RWPE2 (cell line): ENCODE measurements at regions not wholly inside any gene's neighbourhood (a gene's known extent, or its start where the extent isn't known, plus 50 kb on each side); places are given as distances from the start of the nearest gene placed in this dataset.
"Not testable (repeated sequence)": the region's sequence is repeated elsewhere in the genome, so short reads cannot be mapped to it uniquely, and the experiment has no call there.

Experiments
- ATAC-seq: fragments of 200-7000 bp; cut with Tn5 transposase; 3 replicates; pipeline ENCODE4 v1.9.1; 2021; ENCODE audit warnings: low read depth
- DNase-seq: peaks from one replicate; pipeline ENCODE4 v3.0.0-alpha.2; 2020; ENCODE audit warnings: low spot score
- H3K27ac ChIP-seq: fragments of 450-650 bp; 2 replicates; pipeline ENCODE4 v1.5.1; 2017; ENCODE audit warnings: mild to moderate bottlenecking; ENCODE audit not compliant: poor library complexity, severe bottlenecking
- H3K27me3 ChIP-seq: fragments of 250-450 bp; sonication (Bioruptor Pico); 2 replicates; pipeline ENCODE4 v1.5.1; 2021; ENCODE audit warnings: mild to moderate bottlenecking, moderate library complexity; ENCODE audit not compliant: insufficient read depth, poor library complexity, severe bottlenecking
- H3K36me3 ChIP-seq: fragments of 250-450 bp; sonication (Bioruptor Pico); 2 replicates; pipeline ENCODE4 v1.5.1; 2020; ENCODE audit warnings: low read depth, mild to moderate bottlenecking, moderate library complexity
- H3K4me1 ChIP-seq: fragments of 250-450 bp; sonication (Bioruptor Pico); 2 replicates; pipeline ENCODE4 v1.5.1; 2021; ENCODE audit warnings: mild to moderate bottlenecking, moderate library complexity; ENCODE audit not compliant: insufficient read depth, poor library complexity, severe bottlenecking
- H3K4me3 ChIP-seq: fragments of 250-450 bp; sonication (Bioruptor Pico); 2 replicates; pipeline ENCODE4 v1.5.1; 2021; ENCODE audit warnings: mild to moderate bottlenecking, moderate library complexity; ENCODE audit not compliant: severe bottlenecking
- H3K9me3 ChIP-seq: fragments of 250-450 bp; sonication (Bioruptor Pico); 2 replicates; pipeline ENCODE4 v1.5.1; 2021; ENCODE audit warnings: mild to moderate bottlenecking, moderate library complexity; ENCODE audit not compliant: severe bottlenecking
- TF ChIP-seq, protein P1 (sequence below): fragments of 450-650 bp; IDR thresholded peaks from one replicate; pipeline ENCODE4 v1.5.1; 2017; ENCODE audit warnings: mild to moderate bottlenecking, moderate library complexity; ENCODE audit not compliant: poor library complexity, severe bottlenecking

- ATAC-seq, H3K4me1 ChIP-seq, H3K4me3 ChIP-seq, H3K36me3 ChIP-seq, DNase-seq, H3K9me3 ChIP-seq, H3K27ac ChIP-seq, H3K27me3 ChIP-seq: not testable (repeated sequence)
These were observed 149.1 kb upstream of the EFCAB3 start for GRCh38 chr17:62231293-62231692.

GRCh38 chr17:62226610-62227240 is 153.6 kb upstream of the EFCAB3 start:
- TF ChIP-seq, protein P1, sequence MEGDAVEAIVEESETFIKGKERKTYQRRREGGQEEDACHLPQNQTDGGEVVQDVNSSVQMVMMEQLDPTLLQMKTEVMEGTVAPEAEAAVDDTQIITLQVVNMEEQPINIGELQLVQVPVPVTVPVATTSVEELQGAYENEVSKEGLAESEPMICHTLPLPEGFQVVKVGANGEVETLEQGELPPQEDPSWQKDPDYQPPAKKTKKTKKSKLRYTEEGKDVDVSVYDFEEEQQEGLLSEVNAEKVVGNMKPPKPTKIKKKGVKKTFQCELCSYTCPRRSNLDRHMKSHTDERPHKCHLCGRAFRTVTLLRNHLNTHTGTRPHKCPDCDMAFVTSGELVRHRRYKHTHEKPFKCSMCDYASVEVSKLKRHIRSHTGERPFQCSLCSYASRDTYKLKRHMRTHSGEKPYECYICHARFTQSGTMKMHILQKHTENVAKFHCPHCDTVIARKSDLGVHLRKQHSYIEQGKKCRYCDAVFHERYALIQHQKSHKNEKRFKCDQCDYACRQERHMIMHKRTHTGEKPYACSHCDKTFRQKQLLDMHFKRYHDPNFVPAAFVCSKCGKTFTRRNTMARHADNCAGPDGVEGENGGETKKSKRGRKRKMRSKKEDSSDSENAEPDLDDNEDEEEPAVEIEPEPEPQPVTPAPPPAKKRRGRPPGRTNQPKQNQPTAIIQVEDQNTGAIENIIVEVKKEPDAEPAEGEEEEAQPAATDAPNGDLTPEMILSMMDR: peak; percentile 41
- H3K4me3 ChIP-seq, H3K4me1 ChIP-seq, H3K27ac ChIP-seq, H3K9me3 ChIP-seq, ATAC-seq, H3K36me3 ChIP-seq, H3K27me3 ChIP-seq, DNase-seq: not testable (repeated sequence)

GRCh38 chr17:62223585-62223984 is 156.8 kb upstream of the EFCAB3 start:
- not testable (repeated sequence) for H3K9me3 ChIP-seq, H3K27me3 ChIP-seq, H3K36me3 ChIP-seq, H3K27ac ChIP-seq, H3K4me3 ChIP-seq, ATAC-seq, H3K4me1 ChIP-seq, DNase-seq

DNA sequence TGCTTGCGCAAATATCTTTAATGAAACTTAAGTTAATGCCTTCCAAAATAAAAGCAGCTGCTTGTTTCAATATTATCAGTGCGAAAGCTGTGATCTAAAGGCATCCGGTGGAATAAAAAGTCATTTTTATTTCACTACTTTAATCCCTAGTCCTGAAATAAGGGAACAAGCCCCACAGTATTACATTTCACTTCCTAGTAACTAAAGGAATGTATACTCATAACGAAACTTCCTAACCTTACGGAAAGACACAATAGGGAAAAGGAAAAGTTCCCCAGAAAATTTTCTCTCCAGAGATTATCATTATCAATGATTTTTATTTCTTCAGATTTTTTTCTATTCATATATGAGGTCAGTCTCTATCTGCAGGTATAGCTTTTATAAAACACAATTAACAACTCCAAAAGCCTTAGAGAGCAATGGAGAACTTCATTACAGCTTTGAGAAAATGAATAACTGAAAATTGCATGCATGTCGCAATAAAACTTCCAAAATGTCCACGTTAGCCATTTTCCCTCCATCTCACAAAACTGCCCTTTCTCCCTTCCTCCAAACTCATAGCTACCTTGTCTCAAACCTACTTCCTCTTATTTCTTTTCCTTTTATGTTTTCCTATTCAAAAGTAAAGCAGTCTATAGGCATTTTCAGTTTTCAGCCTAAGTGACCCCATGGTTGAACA is 154.3 kb upstream of the MED13 start:
- Histone ChIP-seq H3K36me3 (no peaks in the 10 kb centered on the region), H3K9me3 (no peaks in the 10 kb centered on the region), H3K4me1 (no peaks in the 10 kb centered on the region), H3K27ac (no peak overlapping the region), H3K4me3 (no peak overlapping the region), H3K27me3 (no peaks in the 10 kb centered on the region)
- ATAC-seq (no peak), DNase-seq (no peak)
- TF ChIP-seq, protein P1: no peak

DNA sequence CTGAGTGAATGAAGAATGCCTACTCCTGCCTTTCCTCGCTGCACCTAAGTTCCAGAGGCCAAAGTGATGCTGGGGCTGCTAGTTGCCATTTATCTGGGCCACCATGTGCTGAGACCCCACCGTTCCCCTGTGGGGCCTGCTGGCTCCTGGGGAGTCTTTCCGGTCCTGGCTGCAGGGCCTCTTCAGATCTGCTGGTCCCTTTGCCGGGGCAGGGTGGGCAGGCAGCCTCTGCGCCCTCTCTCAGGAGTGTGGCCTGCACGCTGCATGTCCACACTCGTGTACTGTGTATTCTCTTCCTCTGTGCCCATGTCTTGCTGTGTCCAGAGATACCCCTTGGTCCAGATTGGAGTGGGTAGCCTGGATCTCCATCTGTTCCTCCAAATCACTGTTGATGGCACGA is 151.8 kb upstream of the MED13 start:
- ATAC-seq (no peak), DNase-seq (no peak)
- no peak overlapping the region for H3K27ac ChIP-seq
- TF ChIP-seq, protein P1: no peak
- H3K27me3 ChIP-seq: no peaks in the 10 kb centered on the region
- H3K36me3 ChIP-seq: no peaks in the 10 kb centered on the region
- no peaks in the 10 kb centered on the region for H3K9me3 ChIP-seq
- H3K4me1 ChIP-seq: no peaks in the 10 kb centered on the region
- H3K4me3 ChIP-seq: no peak overlapping the region

GRCh38 chr17:62215891-62216290 is 150.8 kb upstream of the MED13 start:
- not testable (repeated sequence) for H3K4me1 ChIP-seq, H3K27me3 ChIP-seq, H3K27ac ChIP-seq, H3K4me3 ChIP-seq, ATAC-seq, DNase-seq, H3K9me3 ChIP-seq, H3K36me3 ChIP-seq
